ENCODE measurements at regions not wholly inside any gene's neighbourhood (a gene's known extent, or its start where the extent isn't known, plus 50 kb on each side); places are given as distances from the start of the nearest gene placed in this dataset.
"Not testable (repeated sequence)": the region's sequence is repeated elsewhere in the genome, so short reads cannot be mapped to it uniquely, and the experiment has no call there.

DNA sequence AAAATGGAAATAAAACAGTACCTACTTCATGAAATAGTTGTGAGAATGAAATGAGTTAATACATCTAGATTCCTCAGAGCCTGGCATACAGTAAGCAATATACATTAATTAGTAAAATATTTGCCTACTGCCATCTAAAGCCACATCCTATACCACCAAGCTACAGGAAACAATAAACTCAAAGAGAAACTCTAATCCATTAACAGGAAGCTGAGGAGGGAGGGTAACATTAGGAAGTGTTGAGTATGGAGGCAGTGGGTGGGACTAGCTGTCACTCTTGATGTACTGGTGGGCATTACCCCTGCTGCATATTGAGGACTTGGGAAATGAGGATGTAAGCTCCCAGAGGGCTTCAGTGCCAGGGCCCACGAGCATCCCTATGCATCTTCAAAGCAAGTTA is 396.5 kb downstream of the TNS1 start:
- Mint-ChIP-seq H3K27me3 (no peaks in the 10 kb centered on the region), H3K27ac (no peak overlapping the region), H3K36me3 (ENCODE audit: low read depth) (no peaks in the 10 kb centered on the region), H3K4me1 (peaks cover 23% of the 10 kb centered on the region), H3K9me3 (no peaks in the 10 kb centered on the region), H3K4me3 (no peak overlapping the region)
- DNase-seq (no peak), ATAC-seq (no peak)

DNA sequence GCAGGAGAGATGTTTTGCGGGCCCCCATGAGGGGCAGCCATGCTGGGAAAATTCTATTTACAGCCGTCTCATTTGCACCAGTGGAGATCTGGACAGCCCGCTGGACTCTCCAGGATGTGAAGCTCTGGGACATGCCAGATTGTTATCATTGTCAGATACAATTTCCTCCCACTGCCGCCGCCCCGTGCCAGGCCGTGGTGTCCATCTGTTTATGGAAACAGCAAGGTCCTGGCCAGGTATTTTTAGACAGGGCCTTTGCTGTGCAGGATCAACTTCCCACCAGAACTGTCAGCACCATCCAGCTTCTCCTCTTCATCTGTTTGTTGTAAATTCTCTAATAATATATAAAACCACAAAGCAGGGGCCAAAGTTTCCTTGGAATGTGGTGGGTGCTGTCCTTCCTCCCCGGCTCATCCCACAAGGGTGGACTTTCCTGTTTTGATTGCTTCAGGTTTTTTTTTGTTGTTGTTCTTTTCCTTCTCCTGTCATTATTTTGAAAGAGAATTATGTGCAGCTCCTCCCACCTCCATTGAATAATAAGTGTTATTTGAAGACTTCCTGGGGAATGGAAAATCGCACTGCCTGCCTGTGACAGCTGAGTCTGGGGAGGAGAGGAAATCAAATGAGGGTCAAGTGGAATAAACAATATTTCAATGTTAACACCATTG is 398.1 kb downstream of the TNS1 start:
- no peaks in the 10 kb centered on the region for H3K36me3 Mint-ChIP-seq (ENCODE audit: low read depth)
- no peak overlapping the region for H3K27ac Mint-ChIP-seq
- ATAC-seq (no peak), DNase-seq (no peak)
- no peaks in the 10 kb centered on the region for H3K9me3 Mint-ChIP-seq
- H3K27me3 Mint-ChIP-seq = no peaks in the 10 kb centered on the region
- H3K4me3 Mint-ChIP-seq = no peak overlapping the region
- peaks cover 6% of the 10 kb centered on the region for H3K4me1 Mint-ChIP-seq

DNA sequence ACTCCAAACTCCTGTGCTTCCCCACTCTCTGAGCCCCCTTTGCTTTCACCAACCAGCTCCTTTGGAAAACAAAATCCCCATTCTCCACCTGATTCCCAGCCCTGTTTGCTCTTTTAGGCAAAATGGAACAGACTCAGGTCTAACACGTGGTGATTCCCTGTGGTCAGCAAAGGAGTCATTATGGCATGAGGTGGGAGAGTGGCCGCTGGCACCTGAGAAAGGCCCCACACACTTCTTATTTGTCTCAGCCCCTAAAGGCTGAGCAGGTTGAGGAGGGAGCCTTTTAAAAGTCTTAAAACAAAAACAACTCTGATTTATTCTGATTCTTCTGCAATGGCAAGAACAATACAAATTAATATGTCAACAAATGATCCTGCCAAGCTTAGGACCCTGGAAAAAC is 401.2 kb downstream of the TNS1 start:
- H3K4me3 Mint-ChIP-seq = no peak overlapping the region
- H3K4me1 Mint-ChIP-seq = peaks cover 1% of the 10 kb centered on the region
- no peaks in the 10 kb centered on the region for H3K27me3 Mint-ChIP-seq
- H3K27ac Mint-ChIP-seq = no peak overlapping the region
- ATAC-seq (no peak), DNase-seq (no peak)
- H3K9me3 Mint-ChIP-seq = no peaks in the 10 kb centered on the region
- no peaks in the 10 kb centered on the region for H3K36me3 Mint-ChIP-seq (ENCODE audit: low read depth)

DNA sequence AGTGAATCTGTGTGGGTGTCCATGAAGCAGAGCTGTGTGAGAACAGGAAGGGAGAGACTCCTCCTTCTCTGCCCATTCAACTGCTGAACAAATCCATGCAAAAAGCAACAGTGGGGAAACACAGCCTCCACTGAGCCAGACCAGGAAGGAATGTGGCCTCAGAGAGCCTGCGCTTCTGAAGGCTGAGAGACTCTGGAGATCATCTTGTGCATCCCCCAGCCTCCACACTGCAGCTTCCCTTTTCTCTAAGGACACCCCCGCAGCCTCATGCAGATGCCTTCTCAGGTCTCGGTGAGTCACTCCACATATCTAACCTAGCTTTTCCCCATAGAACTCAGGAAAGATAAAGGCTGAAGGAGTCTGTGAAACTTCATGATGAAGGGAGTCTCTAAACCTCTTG is 402.9 kb downstream of the TNS1 start:
- Mint-ChIP-seq H3K36me3 (ENCODE audit: low read depth) (no peaks in the 10 kb centered on the region), H3K4me3 (no peak overlapping the region), H3K4me1 (no peaks in the 10 kb centered on the region), H3K9me3 (no peaks in the 10 kb centered on the region), H3K27me3 (no peaks in the 10 kb centered on the region), H3K27ac (no peak overlapping the region)
- no peak for ATAC-seq
- no peak for DNase-seq

DNA sequence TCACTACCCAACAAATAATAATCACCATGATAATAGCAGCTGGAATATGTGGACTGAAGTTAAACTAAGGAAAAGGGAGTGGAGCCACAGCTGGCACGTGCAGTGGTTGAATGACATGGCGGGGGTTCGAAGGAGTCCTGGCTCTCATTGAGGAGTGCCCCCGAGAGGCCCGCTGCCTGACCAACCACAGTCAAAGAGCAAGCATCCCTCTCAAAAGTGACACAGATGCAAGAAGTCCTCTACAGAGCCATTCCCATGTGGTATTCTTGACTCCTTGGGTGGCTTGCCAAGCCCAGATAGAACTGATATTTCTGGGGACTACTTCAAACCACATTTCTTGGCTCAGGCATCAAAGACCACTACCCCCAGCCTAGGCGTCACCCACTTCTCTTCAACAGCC is 405.1 kb downstream of the TNS1 start:
- ATAC-seq (no peak), DNase-seq (no peak)
- H3K27me3 Mint-ChIP-seq = no peaks in the 10 kb centered on the region
- H3K36me3 Mint-ChIP-seq (ENCODE audit: low read depth) = no peaks in the 10 kb centered on the region
- H3K9me3 Mint-ChIP-seq = no peaks in the 10 kb centered on the region
- no peak overlapping the region for H3K27ac Mint-ChIP-seq
- no peak overlapping the region for H3K4me3 Mint-ChIP-seq
- peaks cover 2% of the 10 kb centered on the region for H3K4me1 Mint-ChIP-seq

DNA sequence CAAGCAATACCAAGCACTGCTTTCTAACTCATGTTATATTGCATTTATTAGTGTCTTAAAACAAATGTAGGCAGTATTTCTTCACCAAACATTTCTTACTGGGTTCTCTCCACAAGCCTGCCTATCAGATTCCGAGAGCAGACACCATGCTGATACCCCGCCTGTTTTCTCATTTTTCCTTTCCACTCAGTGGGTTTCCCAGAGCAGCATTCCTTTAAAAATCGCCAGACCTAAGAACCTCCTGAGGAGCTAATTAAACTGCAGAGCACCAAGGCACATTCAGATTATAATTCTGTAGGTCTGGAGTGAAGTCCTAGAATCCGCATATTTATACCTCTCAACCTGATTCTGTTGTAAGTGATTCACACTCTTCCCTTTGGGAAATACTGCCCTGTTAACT is 405.6 kb downstream of the TNS1 start:
- Mint-ChIP-seq H3K4me1 (peaks cover 2% of the 10 kb centered on the region), H3K9me3 (no peaks in the 10 kb centered on the region), H3K27ac (no peak overlapping the region), H3K36me3 (ENCODE audit: low read depth) (no peaks in the 10 kb centered on the region), H3K4me3 (no peak overlapping the region), H3K27me3 (no peaks in the 10 kb centered on the region)
- ATAC-seq = no peak
- no peak for DNase-seq

DNA sequence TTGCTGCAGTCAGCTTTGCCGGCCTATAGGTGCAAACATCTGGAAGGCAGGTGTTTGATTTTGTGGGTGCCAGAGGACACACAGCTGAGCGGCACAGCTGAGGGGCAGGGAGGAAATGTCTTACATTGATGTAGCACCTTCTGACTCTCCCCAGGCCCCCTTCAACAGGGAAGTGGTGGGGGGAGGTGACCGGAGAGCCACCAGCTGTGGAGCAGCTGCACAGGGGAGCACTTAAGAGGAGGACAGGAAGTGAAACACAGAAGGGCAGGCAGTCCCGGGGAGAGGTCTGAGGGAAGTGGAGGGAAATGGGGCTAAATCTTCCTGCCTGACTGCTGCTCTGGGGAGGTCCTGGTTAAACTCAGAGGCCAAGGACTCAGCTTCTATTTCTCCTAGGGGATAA is 409.1 kb downstream of the TNS1 start:
- peaks cover 4% of the 10 kb centered on the region for H3K4me1 Mint-ChIP-seq
- no peaks in the 10 kb centered on the region for H3K27me3 Mint-ChIP-seq
- no peak overlapping the region for H3K4me3 Mint-ChIP-seq
- no peaks in the 10 kb centered on the region for H3K9me3 Mint-ChIP-seq
- DNase-seq = no peak
- no peak overlapping the region for H3K27ac Mint-ChIP-seq
- H3K36me3 Mint-ChIP-seq (ENCODE audit: low read depth) = no peaks in the 10 kb centered on the region
- ATAC-seq = no peak

DNA sequence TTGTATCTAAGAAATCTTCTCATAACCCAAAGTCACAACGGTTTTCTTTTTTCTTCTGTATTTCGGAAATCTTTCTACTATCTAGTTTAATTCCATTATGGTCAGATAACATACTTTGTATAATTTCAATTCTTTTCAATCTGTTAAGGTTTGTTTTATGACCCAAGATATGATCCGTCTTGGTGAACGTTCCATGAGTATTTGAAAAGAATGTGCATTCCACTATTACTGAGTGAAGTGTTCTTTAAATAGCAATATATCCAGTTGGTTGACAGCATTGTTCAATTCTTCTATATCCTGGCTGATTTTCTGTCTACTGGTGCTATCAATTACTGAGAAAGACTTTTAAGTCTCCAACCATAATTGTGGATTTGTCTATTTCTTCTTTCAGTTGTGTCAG is 414.5 kb downstream of the TNS1 start:
- ATAC-seq (no peak), DNase-seq (no peak)
- Mint-ChIP-seq H3K27me3 (peaks cover 5% of the 10 kb centered on the region), H3K27ac (no peak overlapping the region), H3K9me3 (no peaks in the 10 kb centered on the region), H3K36me3 (ENCODE audit: low read depth) (no peaks in the 10 kb centered on the region), H3K4me3 (no peak overlapping the region), H3K4me1 (peaks cover 3% of the 10 kb centered on the region)

DNA sequence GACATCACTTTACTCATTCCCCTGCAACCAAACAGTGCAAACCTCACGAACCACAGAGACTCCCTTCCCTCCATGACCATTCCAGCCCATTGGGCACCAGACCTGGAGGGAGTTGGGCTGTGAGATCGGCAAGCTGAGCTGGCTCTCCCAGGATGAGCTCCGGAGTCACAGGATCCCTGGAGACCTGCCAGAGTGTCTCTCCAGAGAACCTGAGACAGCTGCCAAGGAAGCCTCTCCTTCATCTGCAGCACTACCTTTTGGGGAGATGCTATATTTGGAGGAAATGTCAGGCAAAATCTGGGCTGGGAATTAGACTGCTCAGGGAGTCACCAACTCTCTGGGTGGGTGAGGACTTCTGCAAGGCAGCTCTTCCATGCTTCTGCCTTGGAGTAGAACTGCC is 417.4 kb downstream of the TNS1 start:
- DNase-seq (no peak), ATAC-seq (no peak)
- H3K27ac Mint-ChIP-seq = no peak overlapping the region
- no peaks in the 10 kb centered on the region for H3K36me3 Mint-ChIP-seq (ENCODE audit: low read depth)
- H3K4me1 Mint-ChIP-seq = peaks cover 3% of the 10 kb centered on the region
- H3K27me3 Mint-ChIP-seq = peaks cover 5% of the 10 kb centered on the region
- H3K4me3 Mint-ChIP-seq = no peak overlapping the region
- H3K9me3 Mint-ChIP-seq = no peaks in the 10 kb centered on the region

DNA sequence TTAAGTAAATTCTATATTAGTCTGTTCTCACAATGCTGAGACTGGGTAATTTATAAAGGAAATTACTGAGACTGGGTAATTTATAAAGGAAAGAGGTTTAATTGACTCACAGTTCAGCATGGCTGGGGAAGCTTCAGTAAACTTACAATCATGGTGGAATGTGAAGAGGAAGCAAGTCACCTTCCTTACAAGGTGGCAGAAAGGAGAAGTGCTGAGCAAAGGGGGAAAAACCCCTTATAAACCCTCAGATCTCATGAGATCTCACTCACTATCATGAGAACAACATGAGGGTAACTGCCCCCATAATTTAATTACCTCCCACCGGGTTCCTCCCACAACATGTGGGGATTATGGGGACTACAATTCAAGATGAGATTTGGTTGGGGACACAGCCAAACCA is 422.4 kb downstream of the TNS1 start:
- not testable (repeated sequence) for H3K27ac Mint-ChIP-seq, H3K27me3 Mint-ChIP-seq, H3K4me1 Mint-ChIP-seq

DNA sequence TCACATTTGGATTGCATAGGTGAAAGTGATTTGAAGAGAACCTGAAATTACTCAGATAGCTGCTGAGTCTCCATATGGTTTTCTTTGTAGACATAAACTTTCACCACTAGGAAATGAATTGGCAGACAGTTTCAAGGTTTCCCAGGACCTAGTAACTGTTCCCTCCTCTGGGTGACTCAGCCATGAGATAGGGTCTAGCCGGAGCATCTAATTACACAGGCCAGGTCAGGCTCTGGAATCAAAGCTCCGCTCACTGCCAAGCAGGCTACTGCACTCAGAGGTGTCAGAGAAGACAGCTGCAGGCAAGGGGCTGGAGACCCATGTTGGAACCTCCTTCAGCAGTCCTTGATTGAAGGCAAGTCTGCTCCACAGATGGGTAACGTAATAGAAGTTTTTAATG is 429.2 kb downstream of the TNS1 start:
- DNase-seq (no peak), ATAC-seq (no peak)
- H3K36me3 Mint-ChIP-seq (ENCODE audit: low read depth) = peaks cover 1% of the 10 kb centered on the region
- H3K4me1 Mint-ChIP-seq = no peaks in the 10 kb centered on the region
- no peaks in the 10 kb centered on the region for H3K27me3 Mint-ChIP-seq
- H3K4me3 Mint-ChIP-seq = no peak overlapping the region
- no peaks in the 10 kb centered on the region for H3K9me3 Mint-ChIP-seq
- H3K27ac Mint-ChIP-seq = no peak overlapping the region

More for the DNA sequence above, 422.4 kb downstream of the TNS1 start:
- H3K36me3 Mint-ChIP-seq (ENCODE audit: low read depth); H3K9me3 Mint-ChIP-seq; DNase-seq; H3K4me3 Mint-ChIP-seq; ATAC-seq: not testable (repeated sequence)

DNA sequence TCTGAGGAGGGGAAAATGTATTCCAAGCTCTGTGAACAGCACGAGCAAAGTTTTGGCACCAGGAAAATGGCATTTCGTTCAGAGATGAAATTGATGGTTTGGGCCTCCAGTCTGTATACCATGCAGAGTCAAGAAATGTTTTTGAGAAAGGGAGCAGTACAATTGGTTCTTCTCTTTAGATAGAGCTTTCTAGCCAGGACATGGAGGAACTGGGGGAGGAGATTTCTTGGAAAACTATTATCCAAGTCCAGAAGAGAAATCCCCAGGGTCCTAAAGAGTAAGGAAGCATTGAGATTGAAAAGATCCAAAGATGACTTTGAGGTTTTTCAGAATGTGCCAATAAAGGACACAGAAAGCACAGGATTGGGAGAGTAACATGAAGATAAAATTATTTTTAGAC is 432.4 kb downstream of the TNS1 start:
- no peaks in the 10 kb centered on the region for H3K4me1 Mint-ChIP-seq
- ATAC-seq (no peak), DNase-seq (no peak)
- peaks cover 1% of the 10 kb centered on the region for H3K36me3 Mint-ChIP-seq (ENCODE audit: low read depth)
- no peaks in the 10 kb centered on the region for H3K9me3 Mint-ChIP-seq
- H3K27ac Mint-ChIP-seq = no peak overlapping the region
- no peaks in the 10 kb centered on the region for H3K27me3 Mint-ChIP-seq
- no peak overlapping the region for H3K4me3 Mint-ChIP-seq

DNA sequence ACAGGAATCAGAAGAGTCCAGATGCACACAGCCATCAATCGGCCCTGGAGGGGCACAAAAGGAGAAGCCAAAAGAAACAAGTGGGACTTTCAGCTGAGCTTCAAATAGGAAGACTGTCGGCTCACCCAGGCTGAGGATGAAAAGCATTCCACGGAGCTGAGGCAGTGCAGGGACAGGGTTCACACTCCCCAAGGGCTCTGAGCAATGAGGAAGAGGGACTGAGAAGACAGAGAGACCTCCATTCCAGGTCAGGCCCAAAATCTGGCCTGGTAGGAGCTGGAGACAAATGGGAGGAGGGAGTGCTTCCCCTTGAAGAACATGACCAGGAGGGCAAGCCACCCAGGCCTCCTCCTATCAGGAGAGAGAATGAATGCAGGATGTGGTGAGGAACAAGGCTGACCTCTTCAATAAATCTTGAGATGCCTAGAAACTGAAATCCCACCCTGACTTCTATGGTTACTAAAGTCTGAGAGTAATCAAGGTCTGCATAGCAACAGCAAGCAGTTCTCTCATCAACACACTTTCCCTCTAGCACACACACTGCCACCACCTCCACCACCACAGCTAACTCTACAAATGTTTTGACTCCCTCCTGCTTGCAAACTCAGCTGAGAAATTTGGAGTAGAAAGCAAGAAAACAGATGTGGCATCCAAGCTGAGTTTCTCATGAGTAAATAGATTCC is 434.4 kb downstream of the TNS1 start:
- no peak for ATAC-seq
- DNase-seq = no peak
- H3K36me3 Mint-ChIP-seq (ENCODE audit: low read depth) = peaks cover 3% of the 10 kb centered on the region
- no peaks in the 10 kb centered on the region for H3K4me1 Mint-ChIP-seq
- no peak overlapping the region for H3K27ac Mint-ChIP-seq
- H3K9me3 Mint-ChIP-seq = no peaks in the 10 kb centered on the region
- no peak overlapping the region for H3K4me3 Mint-ChIP-seq
- H3K27me3 Mint-ChIP-seq = no peaks in the 10 kb centered on the region

DNA sequence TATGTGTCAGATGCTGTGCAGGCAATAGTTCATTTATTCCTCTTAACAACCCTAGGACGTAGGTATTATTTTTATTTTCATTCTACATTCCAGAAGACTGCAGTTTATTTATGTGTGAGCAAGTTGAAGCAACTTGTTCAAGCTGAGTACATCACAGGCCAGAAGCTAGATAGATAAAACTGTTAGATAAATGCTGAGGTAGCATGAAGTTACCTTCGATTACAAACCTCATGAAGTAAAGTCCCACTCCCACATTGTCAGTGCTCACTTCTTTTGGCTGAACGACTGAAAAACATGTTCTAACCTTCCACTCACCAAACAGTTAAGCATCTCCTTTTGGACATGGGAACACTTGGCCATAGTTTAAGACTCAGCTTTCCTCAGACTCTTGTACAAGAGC is 439.2 kb downstream of the TNS1 start:
- Mint-ChIP-seq H3K9me3 (peaks cover 6% of the 10 kb centered on the region), H3K36me3 (ENCODE audit: low read depth) (peaks cover 8% of the 10 kb centered on the region), H3K27me3 (no peaks in the 10 kb centered on the region), H3K27ac (no peak overlapping the region), H3K4me3 (no peak overlapping the region), H3K4me1 (no peaks in the 10 kb centered on the region)
- DNase-seq (no peak), ATAC-seq (no peak)

DNA sequence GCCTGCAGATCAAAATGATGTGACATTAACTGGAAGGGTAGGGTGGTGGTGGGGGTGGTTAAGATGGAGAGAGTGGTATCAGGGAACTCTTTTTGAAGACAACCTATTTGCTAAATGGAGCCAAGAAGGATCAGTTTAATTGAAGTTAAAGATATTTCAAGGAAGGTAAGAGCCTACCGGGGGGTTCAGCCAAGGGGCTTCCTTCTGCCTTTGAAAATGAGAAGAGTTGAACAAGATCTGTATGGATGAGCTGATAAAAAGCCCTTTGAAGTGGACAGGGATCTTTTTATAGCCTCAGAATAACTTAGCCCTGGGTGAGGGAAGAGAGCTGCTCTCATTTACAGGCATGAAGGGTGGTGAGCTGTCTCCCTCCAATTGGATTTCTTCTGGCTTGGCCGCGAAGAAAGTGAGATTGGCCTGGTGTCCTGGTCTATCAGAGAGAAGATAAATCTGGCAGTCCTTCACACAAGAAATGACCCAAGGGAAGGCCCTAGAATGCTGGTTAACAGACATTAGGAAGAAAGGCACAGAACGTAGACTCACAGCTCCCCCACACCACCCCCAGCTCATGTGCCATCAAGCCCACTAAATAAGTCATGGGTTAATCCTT is 439.8 kb downstream of the TNS1 start:
- ATAC-seq (no peak), DNase-seq (no peak)
- Mint-ChIP-seq H3K27me3 (no peaks in the 10 kb centered on the region), H3K4me3 (no peak overlapping the region), H3K9me3 (peaks cover 6% of the 10 kb centered on the region), H3K36me3 (ENCODE audit: low read depth) (peaks cover 8% of the 10 kb centered on the region), H3K27ac (no peak overlapping the region), H3K4me1 (no peaks in the 10 kb centered on the region)
